ENCODE measurements at regions not wholly inside any gene's neighbourhood (a gene's known extent, or its start where the extent isn't known, plus 50 kb on each side); places are given as distances from the start of the nearest gene placed in this dataset.
"Not testable (repeated sequence)": the region's sequence is repeated elsewhere in the genome, so short reads cannot be mapped to it uniquely, and the experiment has no call there.

GRCh38 chr21:7951854-7952519 is 2569.4 kb upstream of the TPTE start:
- Histone ChIP-seq H3K4me1 (ENCODE audit: control insufficient read depth in 1 of 2, low read depth in 2 of 2) (no peaks in the 10 kb centered on the region), H3K27me3 (replicated peaks; ENCODE audit: insufficient read depth) (no peaks in the 10 kb centered on the region), H3K36me3 (no peaks in the 10 kb centered on the region), H3K4me3 (no peak overlapping the region), H3K27ac (no peak overlapping the region), H3K9me3 (peaks cover 64% of the 10 kb centered on the region)
- no peak for DNase-seq (ENCODE audit: low spot score)
- no peak for TF ChIP-seq CTCF (IDR thresholded peaks at IDR 0.05)
- ATAC-seq (ENCODE audit: insufficient number of reproducible peaks, low FRiP score, low read depth): no peak

- no peaks in the 10 kb centered on the region for H3K4me1 ChIP-seq (ENCODE audit: control insufficient read depth in 1 of 2, low read depth in 2 of 2)
- ATAC-seq (ENCODE audit: insufficient number of reproducible peaks, low FRiP score, low read depth) (no peak), DNase-seq (ENCODE audit: low spot score) (no peak)
- H3K4me3 ChIP-seq: no peak overlapping the region
- no peaks in the 10 kb centered on the region for H3K36me3 ChIP-seq
- no peaks in the 10 kb centered on the region for H3K27me3 ChIP-seq (replicated peaks; ENCODE audit: insufficient read depth)
- H3K27ac ChIP-seq: no peak overlapping the region
- H3K9me3 ChIP-seq: peaks cover 62% of the 10 kb centered on the region
- TF ChIP-seq CTCF (IDR thresholded peaks at IDR 0.05): no peak
These were observed 2568.7 kb upstream of the TPTE start for GRCh38 chr21:7952648-7953047.

- no peaks in the 10 kb centered on the region for H3K4me1 ChIP-seq (ENCODE audit: control insufficient read depth in 1 of 2, low read depth in 2 of 2)
- DNase-seq (ENCODE audit: low spot score) (no peak), ATAC-seq (ENCODE audit: insufficient number of reproducible peaks, low FRiP score, low read depth) (no peak)
- H3K36me3 ChIP-seq: no peaks in the 10 kb centered on the region
- H3K9me3 ChIP-seq: peaks cover 61% of the 10 kb centered on the region
- H3K4me3 ChIP-seq: no peak overlapping the region
- TF ChIP-seq CTCF (IDR thresholded peaks at IDR 0.05): no peak
- no peak overlapping the region for H3K27ac ChIP-seq
- H3K27me3 ChIP-seq (replicated peaks; ENCODE audit: insufficient read depth): no peaks in the 10 kb centered on the region
These were observed 2568.3 kb upstream of the TPTE start for GRCh38 chr21:7953058-7953457.

GRCh38 chr21:7955358-7956073 is 2565.9 kb upstream of the TPTE start:
- H3K27me3 ChIP-seq (replicated peaks; ENCODE audit: insufficient read depth); ATAC-seq (ENCODE audit: insufficient number of reproducible peaks, low FRiP score, low read depth); DNase-seq (ENCODE audit: low spot score); H3K36me3 ChIP-seq; H3K4me3 ChIP-seq; H3K27ac ChIP-seq; H3K4me1 ChIP-seq (ENCODE audit: control insufficient read depth in 1 of 2, low read depth in 2 of 2): not testable (repeated sequence)
- peaks cover 50% of the 10 kb centered on the region for H3K9me3 ChIP-seq

- not testable (repeated sequence) for H3K27me3 ChIP-seq (replicated peaks; ENCODE audit: insufficient read depth); H3K4me3 ChIP-seq; H3K36me3 ChIP-seq; ATAC-seq (ENCODE audit: insufficient number of reproducible peaks, low FRiP score, low read depth); H3K4me1 ChIP-seq (ENCODE audit: control insufficient read depth in 1 of 2, low read depth in 2 of 2); H3K27ac ChIP-seq; DNase-seq (ENCODE audit: low spot score)
- peaks cover 47% of the 10 kb centered on the region for H3K9me3 ChIP-seq
These were observed 2565.3 kb upstream of the TPTE start for GRCh38 chr21:7956074-7956452.

- not testable (repeated sequence) for H3K27me3 ChIP-seq (replicated peaks; ENCODE audit: insufficient read depth); ATAC-seq (ENCODE audit: insufficient number of reproducible peaks, low FRiP score, low read depth); H3K4me3 ChIP-seq; H3K4me1 ChIP-seq (ENCODE audit: control insufficient read depth in 1 of 2, low read depth in 2 of 2); DNase-seq (ENCODE audit: low spot score); H3K36me3 ChIP-seq; H3K27ac ChIP-seq
- peaks cover 46% of the 10 kb centered on the region for H3K9me3 ChIP-seq
These were observed 2564.2 kb upstream of the TPTE start for GRCh38 chr21:7956998-7957712.
